HG03469 (cell line): ENCODE measurements at regions not wholly inside any gene's neighbourhood (a gene's known extent, or its start where the extent isn't known, plus 50 kb on each side); places are given as distances from the start of the nearest gene placed in this dataset.
"Not testable (repeated sequence)": the region's sequence is repeated elsewhere in the genome, so short reads cannot be mapped to it uniquely, and the experiment has no call there.

ENCODE experiments used
- ATAC-seq: cut with Tn5 transposase; IDR thresholded peaks from one replicate; pipeline ENCODE4 v1.9.1; 2021; ENCODE audit warnings: mild to moderate bottlenecking, moderate library complexity, moderate number of reproducible peaks; ENCODE audit not compliant: unreplicated experiment

GRCh38 chr12:73009138-73009834, 737.1 kb downstream of the TRHDE start:
- not testable (repeated sequence) for ATAC-seq

- ATAC-seq, result no peak
Measured at GRCh38 chr12:73017981-73018380, 745.8 kb downstream of the TRHDE start.

GRCh38 chr12:73053893-73054292, 781.7 kb downstream of the TRHDE start:
- ATAC-seq, result no peak

GRCh38 chr12:73057428-73057827, 785.3 kb downstream of the TRHDE start:
- no peak for ATAC-seq

- ATAC-seq, result no peak
Measured at GRCh38 chr12:73065913-73066312, 793.7 kb downstream of the TRHDE start.

- no peak for ATAC-seq
Measured at GRCh38 chr12:73067616-73068015, 795.4 kb downstream of the TRHDE start.

GRCh38 chr12:73072214-73072613, 800.0 kb downstream of the TRHDE start:
- no peak for ATAC-seq

GRCh38 chr12:73076760-73077159, 804.6 kb downstream of the TRHDE start:
- no peak for ATAC-seq

- no peak for ATAC-seq
Measured at GRCh38 chr12:73083736-73084135, 811.6 kb downstream of the TRHDE start.

GRCh38 chr12:73106296-73106695, 834.1 kb downstream of the TRHDE start:
- ATAC-seq, result no peak

GRCh38 chr12:73106896-73107295, 834.7 kb downstream of the TRHDE start:
- no peak for ATAC-seq

- ATAC-seq, result no peak
Measured at GRCh38 chr12:73110816-73111215, 838.6 kb downstream of the TRHDE start.

- ATAC-seq, result no peak
Measured at GRCh38 chr12:73112035-73112816, 840.1 kb downstream of the TRHDE start.

GRCh38 chr12:73124480-73124879, 852.3 kb downstream of the TRHDE start:
- no peak for ATAC-seq

- ATAC-seq, result no peak
Measured at GRCh38 chr12:73125148-73125547, 853.0 kb downstream of the TRHDE start.

GRCh38 chr12:73136386-73136785, 864.2 kb downstream of the TRHDE start:
- ATAC-seq, result no peak

GRCh38 chr12:73139642-73140041, 867.5 kb downstream of the TRHDE start:
- ATAC-seq, result not testable (repeated sequence)

- ATAC-seq, result no peak
Measured at GRCh38 chr12:73158341-73158740, 886.2 kb downstream of the TRHDE start.

- no peak for ATAC-seq
Measured at GRCh38 chr12:73159954-73160353, 887.8 kb downstream of the TRHDE start.

GRCh38 chr12:73161970-73162369, 889.8 kb downstream of the TRHDE start:
- ATAC-seq, result no peak

- no peak for ATAC-seq
Measured at GRCh38 chr12:73180734-73181133, 908.6 kb downstream of the TRHDE start.

- ATAC-seq, result no peak
Measured at GRCh38 chr12:73181244-73181643, 909.1 kb downstream of the TRHDE start.
